HG03521 (cell line): ENCODE measurements at regions not wholly inside any gene's neighbourhood (a gene's known extent, or its start where the extent isn't known, plus 50 kb on each side); places are given as distances from the start of the nearest gene placed in this dataset.
"Not testable (repeated sequence)": the region's sequence is repeated elsewhere in the genome, so short reads cannot be mapped to it uniquely, and the experiment has no call there.

Source experiments
- ATAC-seq: cut with Tn5 transposase; IDR thresholded peaks from one replicate; pipeline ENCODE4 v1.9.1; 2021; ENCODE audit warnings: mild to moderate bottlenecking, moderate library complexity; ENCODE audit not compliant: unreplicated experiment

DNA sequence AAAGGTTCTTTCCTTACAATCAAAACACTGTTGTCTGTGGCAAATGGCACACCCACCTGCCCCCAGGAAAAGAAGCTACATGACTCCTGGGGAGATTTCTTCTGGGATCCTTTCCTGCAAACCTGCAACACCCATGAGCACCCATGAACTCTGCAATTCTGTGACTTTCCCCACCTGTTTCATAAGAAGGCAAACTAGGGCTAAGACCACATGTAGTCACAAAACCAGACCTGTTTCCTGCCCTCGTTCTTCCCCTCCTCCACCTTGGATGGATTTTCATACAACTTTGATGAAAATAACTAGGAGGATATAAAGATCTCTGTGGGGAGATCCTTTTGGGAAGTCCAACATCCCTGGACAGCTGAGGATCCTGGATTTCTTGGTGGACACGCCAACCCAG lies 1084.7 kb downstream of the BCL11B start:
- ATAC-seq: no peak

GRCh38 chr14:98189062-98189461 lies 1082.9 kb downstream of the BCL11B start:
- ATAC-seq: no peak

GRCh38 chr14:98189511-98189910 lies 1082.5 kb downstream of the BCL11B start:
- ATAC-seq: no peak

GRCh38 chr14:98189944-98190343 lies 1082.1 kb downstream of the BCL11B start:
- ATAC-seq: no peak

DNA sequence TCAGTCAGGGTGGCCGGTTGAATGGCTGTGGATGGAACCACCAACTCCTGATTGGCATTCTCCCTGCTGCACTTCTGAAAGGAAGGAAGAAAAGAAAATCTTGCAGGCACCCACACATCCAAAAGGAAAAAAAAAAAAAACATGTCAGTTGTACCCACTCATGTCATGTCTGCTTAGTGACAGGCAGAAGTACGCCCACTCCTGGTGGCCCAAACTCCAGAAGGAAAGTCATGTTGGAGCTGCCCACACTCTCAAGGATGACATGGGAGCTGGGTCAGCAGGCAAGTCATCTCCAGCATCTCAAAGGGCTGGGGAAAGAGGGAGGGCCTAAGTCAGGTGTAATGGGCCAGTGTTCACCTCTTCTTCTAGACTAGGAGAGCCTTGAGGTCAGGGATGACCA lies 1079.1 kb downstream of the BCL11B start:
- ATAC-seq: no peak

DNA sequence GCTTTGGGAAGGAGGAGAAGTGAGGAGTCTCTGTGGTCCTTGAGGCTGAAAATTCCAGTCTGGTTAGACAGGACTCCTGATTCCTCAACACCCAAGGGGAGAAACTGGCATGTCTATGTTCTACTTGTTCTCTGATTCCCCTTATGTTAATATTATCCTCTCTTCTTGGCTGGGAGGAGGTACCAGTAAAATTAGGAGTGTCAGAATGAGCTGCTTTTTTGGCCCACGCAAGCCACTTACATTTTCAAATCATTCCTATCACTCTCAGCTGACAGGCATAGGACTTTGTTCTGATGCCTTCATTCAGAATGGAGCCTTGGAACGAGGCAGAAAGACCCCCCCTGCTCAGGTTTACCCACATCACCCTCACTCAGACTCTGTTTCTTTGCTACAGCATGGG lies 1077.2 kb downstream of the BCL11B start:
- ATAC-seq: no peak

GRCh38 chr14:98195256-98195655 lies 1076.7 kb downstream of the BCL11B start:
- ATAC-seq: no peak

DNA sequence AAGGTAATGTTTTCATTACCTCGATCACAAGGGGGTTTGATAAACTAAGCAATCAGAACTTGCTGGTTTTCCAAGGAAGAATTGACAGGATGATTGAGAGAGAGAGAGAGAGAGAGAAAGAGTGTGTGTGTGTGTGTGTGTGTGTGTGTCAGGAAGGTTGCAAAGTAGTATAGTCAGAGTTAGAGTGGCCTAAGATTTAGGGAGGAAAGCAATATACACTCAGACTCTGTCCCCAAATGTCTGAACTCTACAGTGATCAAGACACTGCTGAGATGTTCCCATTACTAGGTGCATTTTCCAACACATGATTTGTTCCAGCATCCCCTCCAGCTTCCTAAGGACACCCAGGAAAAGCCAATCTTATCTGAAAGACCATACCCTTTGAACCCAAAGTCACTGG lies 1074.1 kb downstream of the BCL11B start:
- ATAC-seq: no peak

GRCh38 chr14:98198385-98198784 lies 1073.6 kb downstream of the BCL11B start:
- peak; percentile 51 for ATAC-seq

DNA sequence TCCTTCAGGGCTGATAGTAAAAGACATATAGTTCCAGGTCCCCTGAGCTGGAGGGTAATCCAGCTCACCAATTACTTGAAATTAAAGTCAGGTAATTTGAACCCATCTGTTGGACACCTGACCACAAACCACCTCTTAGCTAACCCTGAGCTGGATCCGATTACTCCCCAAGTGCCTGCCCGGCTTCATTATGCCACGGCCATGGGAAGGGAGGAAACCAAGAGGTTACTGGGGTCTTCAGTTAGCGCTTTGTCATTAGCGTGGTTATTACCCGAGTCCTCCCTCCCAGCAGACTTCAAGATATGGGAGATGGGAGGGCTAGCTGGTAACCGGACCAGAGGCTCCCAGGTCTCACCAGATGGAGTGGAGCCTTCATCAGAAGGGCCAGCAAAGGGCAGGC lies 1071.4 kb downstream of the BCL11B start:
- no peak for ATAC-seq

- ATAC-seq: no peak
These were observed 1068.6 kb downstream of the BCL11B start for GRCh38 chr14:98203421-98203820.

GRCh38 chr14:98204139-98204538 lies 1067.9 kb downstream of the BCL11B start:
- no peak for ATAC-seq

- no peak for ATAC-seq
These were observed 1064.6 kb downstream of the BCL11B start for GRCh38 chr14:98207415-98207814.

GRCh38 chr14:98208211-98208611 lies 1063.8 kb downstream of the BCL11B start:
- no peak for ATAC-seq

- ATAC-seq: no peak
These were observed 1063.1 kb downstream of the BCL11B start for GRCh38 chr14:98208943-98209342.

GRCh38 chr14:98210045-98210672 lies 1061.8 kb downstream of the BCL11B start:
- ATAC-seq: no peak

DNA sequence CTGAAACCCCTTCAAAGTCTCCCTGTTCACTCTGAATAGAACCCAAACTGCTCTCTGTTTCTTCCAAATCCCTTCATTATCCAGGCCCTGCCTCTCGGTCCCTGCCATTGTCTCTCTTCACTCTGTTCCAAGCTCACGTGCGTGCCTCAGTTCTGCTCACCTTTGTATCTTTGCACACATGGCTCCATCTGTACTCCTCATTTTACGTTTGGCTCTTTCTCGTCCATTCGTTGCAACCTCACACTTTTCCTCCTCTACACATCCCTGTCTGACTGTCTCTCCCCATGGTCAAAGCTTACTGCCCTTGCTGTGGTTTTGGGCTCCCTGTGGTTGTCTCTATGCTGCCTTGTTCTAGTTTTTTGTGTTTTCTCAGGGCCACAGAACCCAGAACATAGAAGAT lies 1054.5 kb downstream of the BCL11B start:
- no peak for ATAC-seq

- ATAC-seq: no peak
These were observed 1053.8 kb downstream of the BCL11B start for GRCh38 chr14:98218218-98218617.

DNA sequence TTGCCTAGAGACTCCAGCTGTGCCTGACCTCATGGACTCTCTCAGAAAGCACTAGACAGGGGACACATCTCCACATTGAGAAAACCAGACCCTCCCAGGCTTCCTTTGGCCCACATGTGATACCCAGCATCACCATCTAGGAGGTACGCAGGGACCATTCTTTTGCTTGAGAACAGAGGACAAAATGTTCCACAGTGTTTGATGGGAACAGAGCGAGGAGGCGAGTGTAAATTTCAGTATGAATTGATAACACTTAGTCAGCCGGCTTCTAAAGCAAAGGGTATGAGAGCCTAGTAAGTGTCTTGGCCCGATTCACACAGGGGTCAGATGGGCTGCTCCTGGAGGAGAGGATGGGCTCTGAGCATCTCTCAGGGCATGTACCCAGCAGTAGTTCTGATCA lies 1052.4 kb downstream of the BCL11B start:
- ATAC-seq: no peak

GRCh38 chr14:98223106-98223505 lies 1048.9 kb downstream of the BCL11B start:
- no peak for ATAC-seq

GRCh38 chr14:98223710-98224109 lies 1048.3 kb downstream of the BCL11B start:
- not testable (repeated sequence) for ATAC-seq

DNA sequence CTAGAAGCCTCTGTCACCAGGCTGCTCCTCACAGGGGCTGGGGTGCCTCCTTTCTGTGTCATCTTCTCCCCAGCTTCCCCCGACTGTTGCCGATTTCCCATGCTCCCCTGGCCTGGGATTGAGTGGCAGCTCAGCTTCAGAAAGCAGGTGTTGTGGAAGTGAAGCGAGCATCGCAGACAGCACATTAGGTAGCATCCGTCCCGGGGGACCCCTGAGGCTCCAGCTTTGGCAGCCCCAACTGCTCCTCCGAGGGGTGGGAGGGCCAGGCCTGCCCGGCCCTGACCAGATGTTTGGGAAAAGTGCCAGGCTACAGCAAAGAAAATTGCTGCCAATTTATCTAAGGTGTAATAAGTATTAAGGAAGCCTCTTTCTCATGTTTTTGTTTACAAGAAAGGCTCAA lies 1045.6 kb downstream of the BCL11B start:
- no peak for ATAC-seq

- ATAC-seq: peak; percentile 76
These were observed 1044.8 kb downstream of the BCL11B start for GRCh38 chr14:98227000-98227726.
